UCSD-AML1 (cell line): ENCODE measurements at regions not wholly inside any gene's neighbourhood (a gene's known extent, or its start where the extent isn't known, plus 50 kb on each side); places are given as distances from the start of the nearest gene placed in this dataset.
"Not testable (repeated sequence)": the region's sequence is repeated elsewhere in the genome, so short reads cannot be mapped to it uniquely, and the experiment has no call there.

Experiments used
- DNase-seq: peaks from one replicate; lab custom pipeline; 2025; ENCODE audit not compliant: unreplicated experiment; lab: John Stamatoyannopoulos, UW

GRCh38 chr5:162931501-162931900 is 505.9 kb upstream of the CCNG1 start:
- no peak for DNase-seq

GRCh38 chr5:162939991-162940390 is 497.4 kb upstream of the CCNG1 start:
- no peak for DNase-seq

- no peak for DNase-seq
Observed at GRCh38 chr5:162948677-162949076, 488.7 kb upstream of the CCNG1 start.

- no peak for DNase-seq
Observed at GRCh38 chr5:162956570-162956969, 480.8 kb upstream of the CCNG1 start.

- DNase-seq, result not testable (repeated sequence)
Observed at GRCh38 chr5:162964144-162964543, 473.3 kb upstream of the CCNG1 start.

- DNase-seq, result no peak
Observed at GRCh38 chr5:162990063-162990462, 447.3 kb upstream of the CCNG1 start.

GRCh38 chr5:162990856-162991497 is 446.4 kb upstream of the CCNG1 start:
- DNase-seq, result no peak

GRCh38 chr5:162995568-162995967 is 441.8 kb upstream of the CCNG1 start:
- no peak for DNase-seq

GRCh38 chr5:162996053-162996452 is 441.3 kb upstream of the CCNG1 start:
- no peak for DNase-seq

GRCh38 chr5:163005949-163006348 is 431.4 kb upstream of the CCNG1 start:
- DNase-seq, result no peak

GRCh38 chr5:163022582-163023128 is 414.7 kb upstream of the CCNG1 start:
- DNase-seq, result no peak

GRCh38 chr5:163023846-163024245 is 413.5 kb upstream of the CCNG1 start:
- DNase-seq, result no peak

GRCh38 chr5:163024936-163025335 is 412.5 kb upstream of the CCNG1 start:
- DNase-seq, result no peak

GRCh38 chr5:163033656-163034055 is 403.7 kb upstream of the CCNG1 start:
- DNase-seq, result no peak

- DNase-seq, result no peak
Observed at GRCh38 chr5:163041254-163041653, 396.1 kb upstream of the CCNG1 start.

- peak; percentile 9 for DNase-seq
Observed at GRCh38 chr5:163079618-163080017, 357.8 kb upstream of the CCNG1 start.

- no peak for DNase-seq
Observed at GRCh38 chr5:163089230-163089629, 348.2 kb upstream of the CCNG1 start.

- DNase-seq, result no peak
Observed at GRCh38 chr5:163089926-163090325, 347.5 kb upstream of the CCNG1 start.

GRCh38 chr5:163094492-163095180 is 342.8 kb upstream of the CCNG1 start:
- DNase-seq, result no peak

- peak; percentile 13 for DNase-seq
Observed at GRCh38 chr5:163104464-163104863, 332.9 kb upstream of the CCNG1 start.

- DNase-seq, result no peak
Observed at GRCh38 chr5:163105456-163105855, 331.9 kb upstream of the CCNG1 start.

- no peak for DNase-seq
Observed at GRCh38 chr5:163106098-163106497, 331.3 kb upstream of the CCNG1 start.

- DNase-seq, result no peak
Observed at GRCh38 chr5:163108351-163108750, 329.0 kb upstream of the CCNG1 start.
